Astrocyte (in vitro differentiated cells and primary cell): ENCODE measurements at regions not wholly inside any gene's neighbourhood (a gene's known extent, or its start where the extent isn't known, plus 50 kb on each side); places are given as distances from the start of the nearest gene placed in this dataset.

ENCODE experiments used
- DNase-seq: peaks from one replicate; pipeline ENCODE4 v3.0.0-alpha.2; 2010; ENCODE audit warnings: low read depth
- FAIRE-seq: peaks from 2 replicates; lab custom pipeline; 2011; peaks lifted over from hg19 to GRCh38; lab: Jason Lieb, UNC
- H2AFZ ChIP-seq: 2 replicates; pipeline ENCODE4 v1.6.0; 2012; ENCODE audit warnings: low read depth, low read length, inconsistent platforms
- H3K27ac ChIP-seq: 2 replicates; pipeline ENCODE4 v1.5.1; 2011; ENCODE audit warnings: low read depth, low read length, inconsistent platforms
- H3K27me3 ChIP-seq: 2 replicates; pipeline ENCODE4 v1.6.0; 2011; ENCODE audit warnings: low read length, inconsistent platforms; ENCODE audit not compliant: insufficient read depth
- H3K36me3 ChIP-seq: 2 replicates; pipeline ENCODE4 v1.5.1; 2011; ENCODE audit warnings: low read length, inconsistent platforms; ENCODE audit not compliant: insufficient read depth
- H3K4me1 ChIP-seq: 2 replicates; pipeline ENCODE4 v1.5.1; 2011; ENCODE audit warnings: low read length, inconsistent platforms; ENCODE audit not compliant: insufficient read depth
- H3K4me2 ChIP-seq: 2 replicates; pipeline ENCODE4 v1.6.0; 2012; ENCODE audit warnings: low read length, inconsistent platforms
- H3K4me3 ChIP-seq: 2 replicates; pipeline ENCODE4 v1.5.1; 2011; ENCODE audit warnings: low read depth, mild to moderate bottlenecking, low read length, inconsistent platforms; ENCODE audit not compliant: insufficient read depth
- H3K79me2 ChIP-seq: 2 replicates; pipeline ENCODE4 v1.6.0; 2012; ENCODE audit warnings: mild to moderate bottlenecking, low read length, inconsistent platforms; ENCODE audit not compliant: insufficient read depth
- H3K9ac ChIP-seq: 2 replicates; pipeline ENCODE4 v1.6.0; 2012; ENCODE audit warnings: mild to moderate bottlenecking, low read length, inconsistent platforms
- H3K9me3 ChIP-seq: 2 replicates; pipeline ENCODE4 v1.5.1; 2012; ENCODE audit warnings: low read depth, mild to moderate bottlenecking, low read length, inconsistent platforms; ENCODE audit not compliant: insufficient read depth
- H4K20me1 ChIP-seq: 2 replicates; pipeline ENCODE4 v1.6.0; 2012; ENCODE audit warnings: low read length, inconsistent platforms; ENCODE audit not compliant: insufficient read depth
- H3K27ac Mint-ChIP-seq: one replicate; pipeline ENCODE4 v1.8.0; 2021; ENCODE audit warnings: mild to moderate bottlenecking, mixed read lengths; ENCODE audit not compliant: unreplicated experiment
- H3K27me3 Mint-ChIP-seq: one replicate; pipeline ENCODE4 v1.8.0; 2021; ENCODE audit warnings: low read depth, mixed read lengths; ENCODE audit not compliant: unreplicated experiment
- H3K36me3 Mint-ChIP-seq: one replicate; pipeline ENCODE4 v1.8.0; 2021; ENCODE audit warnings: low read depth, mixed read lengths; ENCODE audit not compliant: unreplicated experiment
- H3K4me1 Mint-ChIP-seq: one replicate; pipeline ENCODE4 v1.8.0; 2021; ENCODE audit warnings: low read depth, mixed read lengths; ENCODE audit not compliant: unreplicated experiment
- H3K4me3 Mint-ChIP-seq: one replicate; pipeline ENCODE4 v1.8.0; 2021; ENCODE audit warnings: mild to moderate bottlenecking, moderate library complexity, mixed read lengths; ENCODE audit not compliant: unreplicated experiment
- H3K9me3 Mint-ChIP-seq: one replicate; pipeline ENCODE4 v1.8.0; 2021; ENCODE audit warnings: mild to moderate bottlenecking, mixed read lengths; ENCODE audit not compliant: unreplicated experiment
- EZH2 ChIP-seq: IDR thresholded peaks from 2 replicates; pipeline ENCODE4 v1.6.1; 2012; ENCODE audit warnings: mild to moderate bottlenecking, low read length, inconsistent platforms; ENCODE audit not compliant: insufficient read depth
- TF ChIP-seq, protein P1 (sequence below): IDR thresholded peaks from 2 replicates; pipeline ENCODE4 v1.5.1; 2011; ENCODE audit warnings: low read depth, mild to moderate bottlenecking, inconsistent platforms, low read length, moderate library complexity; ENCODE audit not compliant: insufficient read depth

DNA sequence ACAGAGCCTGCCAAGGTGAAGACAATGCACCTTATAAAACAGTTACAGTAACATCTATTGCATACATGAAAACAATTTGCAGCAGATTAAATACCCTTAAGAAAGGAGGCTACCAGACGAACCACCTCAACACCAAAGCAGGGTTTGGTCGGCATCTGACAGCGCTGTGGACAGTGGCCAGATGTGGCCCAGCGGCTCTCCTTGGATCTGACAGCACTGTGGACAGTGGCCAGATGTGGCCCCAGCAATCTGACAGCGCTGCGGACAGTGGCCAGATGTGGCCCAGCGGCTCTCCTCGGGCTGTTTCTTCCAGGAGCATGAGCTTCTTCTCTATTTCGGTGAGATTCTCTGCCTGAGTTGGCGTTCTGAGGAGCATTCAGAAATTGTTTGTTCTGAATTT lies 211.6 kb downstream of the ANKRD30B start:
- no peaks in the 10 kb centered on the region for H3K36me3 ChIP-seq
- H3K27ac ChIP-seq = no peak overlapping the region
- no peak overlapping the region for H3K4me3 ChIP-seq
- no peak overlapping the region for H3K4me2 ChIP-seq
- peaks cover under 1% of the 10 kb centered on the region for H3K27me3 Mint-ChIP-seq
- no peaks in the 10 kb centered on the region for H3K4me1 ChIP-seq
- no peak for FAIRE-seq
- H3K9me3 Mint-ChIP-seq = peaks cover 2% of the 10 kb centered on the region
- no peak for DNase-seq
- peaks cover 4% of the 10 kb centered on the region for H3K9me3 ChIP-seq
- TF ChIP-seq, protein P1, sequence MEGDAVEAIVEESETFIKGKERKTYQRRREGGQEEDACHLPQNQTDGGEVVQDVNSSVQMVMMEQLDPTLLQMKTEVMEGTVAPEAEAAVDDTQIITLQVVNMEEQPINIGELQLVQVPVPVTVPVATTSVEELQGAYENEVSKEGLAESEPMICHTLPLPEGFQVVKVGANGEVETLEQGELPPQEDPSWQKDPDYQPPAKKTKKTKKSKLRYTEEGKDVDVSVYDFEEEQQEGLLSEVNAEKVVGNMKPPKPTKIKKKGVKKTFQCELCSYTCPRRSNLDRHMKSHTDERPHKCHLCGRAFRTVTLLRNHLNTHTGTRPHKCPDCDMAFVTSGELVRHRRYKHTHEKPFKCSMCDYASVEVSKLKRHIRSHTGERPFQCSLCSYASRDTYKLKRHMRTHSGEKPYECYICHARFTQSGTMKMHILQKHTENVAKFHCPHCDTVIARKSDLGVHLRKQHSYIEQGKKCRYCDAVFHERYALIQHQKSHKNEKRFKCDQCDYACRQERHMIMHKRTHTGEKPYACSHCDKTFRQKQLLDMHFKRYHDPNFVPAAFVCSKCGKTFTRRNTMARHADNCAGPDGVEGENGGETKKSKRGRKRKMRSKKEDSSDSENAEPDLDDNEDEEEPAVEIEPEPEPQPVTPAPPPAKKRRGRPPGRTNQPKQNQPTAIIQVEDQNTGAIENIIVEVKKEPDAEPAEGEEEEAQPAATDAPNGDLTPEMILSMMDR = no peak
- TF ChIP-seq EZH2 = no peak
- no peak overlapping the region for H3K27ac Mint-ChIP-seq
- H4K20me1 ChIP-seq = no peaks in the 10 kb centered on the region
- H3K9ac ChIP-seq = no peak overlapping the region
- H3K79me2 ChIP-seq = no peaks in the 10 kb centered on the region
- no peaks in the 10 kb centered on the region for H3K36me3 Mint-ChIP-seq
- no peak overlapping the region for H2AFZ ChIP-seq
- H3K4me1 Mint-ChIP-seq = no peaks in the 10 kb centered on the region
- H3K4me3 Mint-ChIP-seq = no peak overlapping the region
- no peaks in the 10 kb centered on the region for H3K27me3 ChIP-seq

DNA sequence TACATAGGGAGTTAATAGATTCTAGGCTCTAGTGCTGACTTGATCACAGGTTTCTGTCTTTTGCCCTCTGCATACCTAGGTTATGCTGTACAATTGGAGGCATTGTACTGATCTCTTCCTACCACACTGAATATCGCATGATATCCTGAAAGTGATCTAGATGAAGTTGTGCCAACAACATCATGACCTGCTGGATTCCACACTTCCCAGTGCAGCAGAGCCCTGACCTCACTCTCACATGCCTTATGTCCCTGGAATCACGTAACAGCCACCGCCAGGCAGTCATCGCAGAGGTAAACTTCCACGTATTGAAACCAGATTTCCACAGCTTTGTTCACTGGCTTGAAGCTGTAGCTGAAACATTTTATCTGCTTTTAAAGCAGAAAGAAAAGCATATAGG lies 214.0 kb downstream of the ANKRD30B start:
- no peak overlapping the region for H3K9ac ChIP-seq
- FAIRE-seq (no peak), DNase-seq (no peak)
- no peaks in the 10 kb centered on the region for H3K27me3 ChIP-seq
- H3K27me3 Mint-ChIP-seq = peaks cover 7% of the 10 kb centered on the region
- no peaks in the 10 kb centered on the region for H3K36me3 Mint-ChIP-seq
- no peak overlapping the region for H3K27ac Mint-ChIP-seq
- H3K4me2 ChIP-seq = no peak overlapping the region
- H3K4me3 ChIP-seq = no peak overlapping the region
- no peak overlapping the region for H2AFZ ChIP-seq
- H3K79me2 ChIP-seq = no peaks in the 10 kb centered on the region
- H3K4me1 ChIP-seq = no peaks in the 10 kb centered on the region
- H3K27ac ChIP-seq = no peak overlapping the region
- peaks cover 4% of the 10 kb centered on the region for H3K9me3 ChIP-seq
- no peak overlapping the region for H3K4me3 Mint-ChIP-seq
- H3K9me3 Mint-ChIP-seq = peaks cover 2% of the 10 kb centered on the region
- H3K36me3 ChIP-seq = no peaks in the 10 kb centered on the region
- no peaks in the 10 kb centered on the region for H3K4me1 Mint-ChIP-seq
- no peak for TF ChIP-seq EZH2
- TF ChIP-seq, protein P1 = no peak
- no peaks in the 10 kb centered on the region for H4K20me1 ChIP-seq

DNA sequence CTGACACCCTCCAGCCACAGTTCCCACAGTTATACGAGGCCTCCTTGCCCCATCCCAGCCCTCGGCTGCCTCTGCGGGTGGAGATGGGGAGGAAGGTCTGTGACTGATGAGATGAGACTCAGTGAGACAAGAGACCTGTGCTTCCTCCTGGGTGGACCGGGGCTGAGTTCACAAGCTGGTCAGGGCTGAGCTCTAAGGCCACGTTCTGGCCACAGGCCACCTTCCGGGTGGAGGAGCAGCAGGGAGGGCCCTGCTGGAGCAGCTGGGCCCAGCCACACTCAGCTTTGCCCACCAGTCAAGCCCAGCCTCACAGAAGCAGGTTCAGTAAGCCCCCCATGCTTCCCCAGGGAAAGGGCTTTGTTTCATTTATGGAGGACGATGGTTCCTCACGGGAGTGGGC lies 214.7 kb downstream of the ANKRD30B start:
- Mint-ChIP-seq H3K36me3 (no peaks in the 10 kb centered on the region), H3K27me3 (peaks cover 7% of the 10 kb centered on the region), H3K4me1 (no peaks in the 10 kb centered on the region), H3K27ac (no peak overlapping the region), H3K4me3 (no peak overlapping the region), H3K9me3 (peaks cover 2% of the 10 kb centered on the region)
- no peak for TF ChIP-seq EZH2
- TF ChIP-seq, protein P1 = no peak
- Histone ChIP-seq H3K79me2 (no peaks in the 10 kb centered on the region), H4K20me1 (no peaks in the 10 kb centered on the region), H3K9ac (no peak overlapping the region), H3K27me3 (no peaks in the 10 kb centered on the region), H3K4me1 (no peaks in the 10 kb centered on the region), H3K4me2 (no peak overlapping the region), H3K9me3 (peaks cover 4% of the 10 kb centered on the region), H2AFZ (no peak overlapping the region), H3K4me3 (no peak overlapping the region), H3K27ac (no peak overlapping the region), H3K36me3 (no peaks in the 10 kb centered on the region)
- DNase-seq = no peak
- FAIRE-seq = no peak
